Neural crest cell (in vitro differentiated cells): ENCODE measurements at regions not wholly inside any gene's neighbourhood (a gene's known extent, or its start where the extent isn't known, plus 50 kb on each side); places are given as distances from the start of the nearest gene placed in this dataset.
A peak's percentile ranks its signal among the peaks of the same experiment; 100 is the strongest.

Source experiments
- DNase-seq: peaks from one replicate; pipeline ENCODE4 v3.0.0; 2021; ENCODE audit warnings: low read depth, mixed read lengths, low spot score
- H3K27ac Mint-ChIP-seq: one replicate; pipeline ENCODE4 v1.8.0; 2021; ENCODE audit warnings: mild to moderate bottlenecking, mixed read lengths; ENCODE audit not compliant: unreplicated experiment
- H3K27me3 Mint-ChIP-seq: 2 replicates; pipeline ENCODE4 v1.8.0; 2021; ENCODE audit warnings: low read depth, mild to moderate bottlenecking, mixed read lengths
- H3K36me3 Mint-ChIP-seq: 2 replicates; pipeline ENCODE4 v1.8.0; 2021; ENCODE audit warnings: low read depth, mild to moderate bottlenecking, mixed read lengths
- H3K4me1 Mint-ChIP-seq: 2 replicates; pipeline ENCODE4 v1.8.0; 2021; ENCODE audit warnings: mixed read lengths
- H3K4me3 Mint-ChIP-seq: one replicate; pipeline ENCODE4 v1.8.0; 2021; ENCODE audit warnings: mild to moderate bottlenecking, mixed read lengths
- H3K9me3 Mint-ChIP-seq: 2 replicates; pipeline ENCODE4 v1.8.0; 2021; ENCODE audit warnings: mixed read lengths
- CTCF ChIP-seq: fragments of 200-600 bp; sonication (generic); conservative IDR thresholded peaks from 2 replicates; pipeline ENCODE4 v1.5.0; 2021; ENCODE audit warnings: antibody characterized with exemption, mild to moderate bottlenecking

- TF ChIP-seq CTCF, result no peak
- DNase-seq, result no peak
- no peak overlapping the region for H3K4me3 Mint-ChIP-seq
- H3K4me1 Mint-ChIP-seq, result no peaks in the 10 kb centered on the region
- no peaks in the 10 kb centered on the region for H3K27me3 Mint-ChIP-seq
- peaks cover 4% of the 10 kb centered on the region for H3K9me3 Mint-ChIP-seq
- H3K36me3 Mint-ChIP-seq, result no peaks in the 10 kb centered on the region
- no peak overlapping the region for H3K27ac Mint-ChIP-seq
These were observed 809.8 kb upstream of the NUDT12 start for GRCh38 chr5:104372376-104372775.

GRCh38 chr5:104370523-104370922 lies 807.9 kb upstream of the NUDT12 start:
- no peak overlapping the region for H3K27ac Mint-ChIP-seq
- no peaks in the 10 kb centered on the region for H3K4me1 Mint-ChIP-seq
- no peak overlapping the region for H3K4me3 Mint-ChIP-seq
- H3K27me3 Mint-ChIP-seq, result no peaks in the 10 kb centered on the region
- TF ChIP-seq CTCF, result no peak
- H3K9me3 Mint-ChIP-seq, result peaks cover 12% of the 10 kb centered on the region
- H3K36me3 Mint-ChIP-seq, result no peaks in the 10 kb centered on the region
- no peak for DNase-seq

- Mint-ChIP-seq H3K27me3 (no peaks in the 10 kb centered on the region), H3K36me3 (no peaks in the 10 kb centered on the region), H3K4me3 (no peak overlapping the region), H3K4me1 (no peaks in the 10 kb centered on the region), H3K27ac (no peak overlapping the region), H3K9me3 (peaks cover 12% of the 10 kb centered on the region)
- TF ChIP-seq CTCF, result no peak
- no peak for DNase-seq
These were observed 805.4 kb upstream of the NUDT12 start for GRCh38 chr5:104367978-104368377.

- no peak for DNase-seq
- no peaks in the 10 kb centered on the region for H3K4me1 Mint-ChIP-seq
- TF ChIP-seq CTCF, result no peak
- no peaks in the 10 kb centered on the region for H3K27me3 Mint-ChIP-seq
- peaks cover 14% of the 10 kb centered on the region for H3K9me3 Mint-ChIP-seq
- no peak overlapping the region for H3K4me3 Mint-ChIP-seq
- H3K36me3 Mint-ChIP-seq, result no peaks in the 10 kb centered on the region
- peak overlapping the region; percentile 35 for H3K27ac Mint-ChIP-seq
These were observed 801.0 kb upstream of the NUDT12 start for GRCh38 chr5:104363567-104363966.

- peaks cover 3% of the 10 kb centered on the region for H3K36me3 Mint-ChIP-seq
- DNase-seq, result no peak
- TF ChIP-seq CTCF, result no peak
- peaks cover 8% of the 10 kb centered on the region for H3K9me3 Mint-ChIP-seq
- H3K4me3 Mint-ChIP-seq, result no peak overlapping the region
- H3K27me3 Mint-ChIP-seq, result no peaks in the 10 kb centered on the region
- no peak overlapping the region for H3K27ac Mint-ChIP-seq
- no peaks in the 10 kb centered on the region for H3K4me1 Mint-ChIP-seq
These were observed 799.3 kb upstream of the NUDT12 start for GRCh38 chr5:104361932-104362331.

- Mint-ChIP-seq H3K27me3 (no peaks in the 10 kb centered on the region), H3K4me1 (peaks cover 23% of the 10 kb centered on the region), H3K4me3 (peak overlapping the region; percentile 81), H3K36me3 (peaks cover 3% of the 10 kb centered on the region), H3K27ac (peak overlapping the region; percentile 4), H3K9me3 (peaks cover 3% of the 10 kb centered on the region)
- TF ChIP-seq CTCF, result no peak
- DNase-seq, result no peak
These were observed 792.8 kb upstream of the NUDT12 start for GRCh38 chr5:104355350-104355749.
